Erythroblast (primary cell): ENCODE measurements at regions not wholly inside any gene's neighbourhood (a gene's known extent, or its start where the extent isn't known, plus 50 kb on each side); places are given as distances from the start of the nearest gene placed in this dataset.

Experiments
- GATA1 ChIP-seq: IDR thresholded peaks from 2 replicates; pipeline ENCODE4 v1.6.1; 2011; ENCODE audit warnings: low read depth, mild to moderate bottlenecking, control low read depth, low read length, moderate library complexity
- POLR2A ChIP-seq: IDR thresholded peaks from 2 replicates; pipeline ENCODE4 v1.6.1; 2011; ENCODE audit warnings: mild to moderate bottlenecking, low read length

DNA sequence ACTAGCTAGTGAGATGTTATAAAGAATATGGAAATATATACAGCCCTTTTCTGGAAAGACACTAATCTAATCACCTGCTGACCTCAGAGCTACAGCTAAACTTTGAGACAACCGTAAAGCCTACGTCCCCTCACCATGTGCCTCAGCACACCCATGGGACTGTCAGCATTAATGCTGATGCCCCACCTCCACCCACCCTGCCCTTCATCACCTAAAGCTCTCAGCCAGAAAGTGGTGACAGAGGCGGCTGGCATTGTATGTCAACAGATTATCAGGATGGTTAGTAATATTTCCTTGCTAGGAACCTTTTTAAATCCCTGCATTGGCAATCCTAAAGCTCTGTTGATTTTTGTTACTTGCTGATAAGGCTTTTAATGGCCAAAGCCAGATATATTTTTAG is 1177.9 kb downstream of the DIAPH3 start:
- TF ChIP-seq POLR2A = no peak
- no peak for TF ChIP-seq GATA1
